ENCODE measurements at regions not wholly inside any gene's neighbourhood (a gene's known extent, or its start where the extent isn't known, plus 50 kb on each side); places are given as distances from the start of the nearest gene placed in this dataset.

DNA sequence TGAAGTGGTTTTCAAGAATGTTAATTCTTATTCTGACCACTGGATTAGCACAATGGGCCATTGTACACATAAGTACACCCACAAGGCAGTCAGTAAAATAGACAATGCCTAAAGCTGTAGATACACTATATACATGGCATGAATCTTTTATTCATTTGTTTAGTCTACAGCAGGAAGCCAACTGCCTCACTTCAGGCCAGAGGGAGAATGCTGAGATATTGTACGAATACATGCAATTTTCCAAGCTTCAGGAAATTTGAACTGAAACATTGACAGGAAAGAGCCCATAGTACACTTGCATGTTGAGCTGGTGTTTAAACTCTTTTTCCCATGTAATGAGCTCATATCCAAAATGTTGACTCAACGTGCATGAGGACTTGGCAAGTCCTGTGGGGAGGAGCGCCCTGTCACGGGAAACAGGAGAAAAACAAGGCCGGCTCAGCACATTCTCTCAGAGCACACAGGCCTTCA, 111.6 kb upstream of the CYP1B1 start:
- TF ChIP-seq CTCF (IDR thresholded peaks at IDR 0.05) (no peak), POLR2A (IDR thresholded peaks at IDR 0.05) (no peak)

All from right lobe of liver (tissue), 4 donors.